Stimulated activated CD4-positive, alpha-beta T cell treated with anti-CD3 and anti-CD28 coated beads, Interleukin-4, amount 100 ng/mL, for 48 hours (primary cell): ENCODE measurements at regions not wholly inside any gene's neighbourhood (a gene's known extent, or its start where the extent isn't known, plus 50 kb on each side); places are given as distances from the start of the nearest gene placed in this dataset.

Source experiments
- DNase-seq, 2 donors: peaks; one replicate each; pipeline ENCODE4 v3.0.0-alpha.2; 2020; ENCODE audit warnings: low read depth in 2 of 2

DNA sequence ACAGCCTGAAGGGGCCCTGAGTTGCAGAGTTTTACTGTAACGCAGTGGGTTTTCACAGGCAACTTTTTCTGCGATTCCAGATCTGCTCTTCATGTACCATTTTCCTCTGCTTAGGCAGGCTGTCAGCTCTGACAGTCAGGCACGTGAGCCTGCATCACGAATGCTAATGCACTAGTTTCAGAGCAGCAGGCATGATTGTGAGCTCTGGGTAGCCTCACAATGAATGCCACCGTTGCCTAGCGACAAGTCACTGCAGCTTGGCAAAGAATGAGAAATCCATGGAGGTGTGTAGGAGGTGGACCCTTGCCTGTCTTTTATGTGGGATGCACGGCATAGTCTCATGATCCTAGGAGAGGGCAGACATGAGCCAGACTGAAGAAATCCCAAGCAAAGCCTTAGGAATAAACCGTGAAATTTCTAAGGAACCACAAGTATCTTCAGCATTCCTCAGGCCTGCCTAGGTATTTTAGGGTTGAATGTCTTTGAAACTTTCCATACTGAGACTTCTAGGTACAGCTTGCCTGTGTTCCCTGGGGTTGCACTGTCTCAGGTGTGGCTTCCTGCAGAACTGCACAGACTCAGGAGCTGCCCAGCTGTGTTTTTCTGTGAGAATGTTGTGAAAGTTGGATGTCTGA, 774.7 kb upstream of the TSPY4 start:
- DNase-seq: no peak

- DNase-seq: no peak
Measured at GRCh38 chrY:8564421-8564820, 772.8 kb upstream of the TSPY4 start.

DNA sequence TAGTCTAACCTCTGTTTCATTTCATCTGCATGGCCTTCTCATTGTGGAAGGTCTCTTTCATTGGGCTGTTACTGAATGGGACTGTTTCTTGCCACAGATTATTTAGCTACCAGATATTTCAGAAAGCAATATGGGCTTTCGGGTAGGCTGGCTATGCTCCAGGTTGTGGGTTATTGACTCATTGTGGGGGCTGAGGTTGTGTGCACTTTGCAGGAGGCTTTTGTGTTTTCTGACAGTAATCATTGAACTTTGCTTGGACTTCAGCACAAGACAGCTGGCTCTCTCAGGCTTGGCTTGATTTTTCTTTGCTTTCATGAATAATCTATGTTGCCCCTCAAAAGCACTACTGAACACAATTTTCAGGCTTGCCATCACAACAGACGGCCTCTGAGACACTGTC, 771.1 kb upstream of the TSPY4 start:
- DNase-seq: no peak

DNA sequence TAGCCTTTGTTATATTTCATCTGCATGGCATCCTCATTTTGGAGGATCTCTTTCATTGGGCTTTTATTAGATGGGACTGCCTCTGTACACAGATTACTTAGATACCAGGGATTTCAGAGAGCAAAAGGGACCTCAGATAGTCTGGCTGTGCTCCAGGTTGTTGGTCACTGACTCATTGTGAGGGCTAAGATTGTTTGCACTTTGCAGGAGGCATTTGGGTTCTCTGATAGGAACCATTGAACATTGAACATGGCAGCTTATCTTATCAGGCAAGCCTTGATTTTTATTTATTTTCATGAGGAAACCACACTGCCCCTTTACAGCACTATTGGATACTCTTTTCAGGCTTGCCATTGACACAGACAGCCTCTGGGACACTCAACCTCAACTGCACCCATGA, 766.9 kb upstream of the TSPY4 start:
- no peak for DNase-seq

DNA sequence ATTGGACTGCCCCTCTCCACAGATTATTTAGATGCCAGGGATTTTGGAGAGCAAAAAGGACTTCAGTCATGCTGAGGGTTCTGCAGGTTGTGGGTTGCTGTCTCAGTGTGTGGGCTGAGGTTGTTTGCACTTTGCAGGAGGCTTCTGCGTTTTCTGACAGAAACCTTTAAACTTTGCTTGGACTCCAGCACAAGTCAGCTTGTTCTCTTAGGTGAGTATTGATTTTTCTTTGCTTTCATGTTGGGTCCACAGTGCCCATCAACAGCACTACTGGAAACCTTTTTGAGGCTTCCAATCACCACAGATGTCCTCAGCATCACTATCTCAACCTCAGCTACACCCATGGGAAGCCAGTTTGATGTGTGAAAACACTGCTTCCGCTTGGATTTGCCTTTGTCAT, 764.3 kb upstream of the TSPY4 start:
- no peak for DNase-seq

DNA sequence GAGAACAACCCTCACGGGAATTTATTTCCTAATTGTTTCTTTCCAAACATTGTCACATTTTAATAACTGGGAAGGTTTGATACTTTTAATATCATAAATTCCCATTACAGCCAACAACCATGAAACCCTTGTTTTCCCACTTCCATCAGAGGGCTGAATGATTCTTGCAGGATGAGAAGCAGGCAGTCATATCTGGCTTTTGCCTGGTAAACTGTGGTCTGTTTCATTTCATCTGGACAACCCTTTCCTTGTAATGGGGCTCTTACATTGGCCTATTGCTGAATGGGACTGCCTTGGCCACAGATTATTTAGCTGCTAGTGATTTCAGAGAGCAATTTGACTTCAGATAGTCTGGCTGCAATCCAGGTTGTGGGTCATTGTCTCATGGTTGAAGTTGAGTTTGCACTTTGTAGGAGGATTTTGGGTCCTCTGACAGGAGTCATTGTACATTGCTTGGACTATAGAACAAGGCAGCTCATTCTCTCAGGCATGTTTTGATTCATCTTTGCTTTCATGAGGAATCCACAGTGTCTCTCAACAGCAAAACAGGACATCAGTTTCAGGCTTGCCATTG, 754.9 kb upstream of the TSPY4 start:
- DNase-seq: no peak

GRCh38 chrY:8583191-8583590, 754.1 kb upstream of the TSPY4 start:
- DNase-seq: no peak

DNA sequence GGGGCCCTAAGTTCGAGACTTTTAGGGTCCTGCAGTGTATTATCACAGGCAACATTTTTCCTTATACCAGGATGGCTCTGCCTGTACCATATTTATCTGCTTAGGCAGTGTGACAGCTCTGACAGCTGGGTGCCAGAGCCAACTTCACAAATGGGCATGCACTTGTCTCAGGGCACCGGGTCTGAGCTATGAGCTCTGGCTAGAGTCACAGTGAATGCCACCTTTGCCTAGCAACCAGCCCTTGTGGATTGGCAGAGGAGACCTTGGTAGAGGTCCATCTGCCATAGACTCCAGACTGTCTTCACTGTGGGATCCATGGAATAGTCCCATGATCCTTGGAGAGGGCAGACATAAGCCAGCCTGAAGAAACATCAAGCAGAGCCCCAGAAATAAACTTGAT, 746.6 kb upstream of the TSPY4 start:
- DNase-seq: no peak

- no peak for DNase-seq
Measured at GRCh38 chrY:8591821-8592516, 745.3 kb upstream of the TSPY4 start.

DNA sequence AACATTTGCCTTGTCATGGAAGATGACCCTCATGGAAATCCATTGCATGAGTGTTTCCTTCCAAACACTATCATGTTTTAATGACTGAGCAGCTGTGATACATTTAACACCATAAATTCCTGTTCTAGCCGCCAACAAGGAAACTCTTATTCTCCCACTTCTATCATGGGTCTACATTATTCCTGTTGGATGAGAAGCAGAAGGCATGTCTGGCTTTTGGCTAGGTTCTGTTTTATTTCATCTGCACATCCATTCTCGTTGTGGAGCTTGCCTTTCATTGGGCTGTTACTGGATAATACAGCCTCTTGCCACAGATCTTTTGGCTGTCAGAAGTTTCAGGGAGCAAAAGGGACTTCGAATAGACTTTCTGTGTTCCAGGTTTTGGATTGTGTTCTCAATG, 742.6 kb upstream of the TSPY4 start:
- DNase-seq: no peak

GRCh38 chrY:8599141-8599540, 738.1 kb upstream of the TSPY4 start:
- no peak for DNase-seq

- DNase-seq: no peak
Measured at GRCh38 chrY:8610620-8611019, 726.6 kb upstream of the TSPY4 start.

GRCh38 chrY:8611815-8612214, 725.4 kb upstream of the TSPY4 start:
- no peak for DNase-seq

- DNase-seq: no peak
Measured at GRCh38 chrY:8618302-8618701, 719.0 kb upstream of the TSPY4 start.

- DNase-seq: no peak
Measured at GRCh38 chrY:8622156-8622555, 715.1 kb upstream of the TSPY4 start.

DNA sequence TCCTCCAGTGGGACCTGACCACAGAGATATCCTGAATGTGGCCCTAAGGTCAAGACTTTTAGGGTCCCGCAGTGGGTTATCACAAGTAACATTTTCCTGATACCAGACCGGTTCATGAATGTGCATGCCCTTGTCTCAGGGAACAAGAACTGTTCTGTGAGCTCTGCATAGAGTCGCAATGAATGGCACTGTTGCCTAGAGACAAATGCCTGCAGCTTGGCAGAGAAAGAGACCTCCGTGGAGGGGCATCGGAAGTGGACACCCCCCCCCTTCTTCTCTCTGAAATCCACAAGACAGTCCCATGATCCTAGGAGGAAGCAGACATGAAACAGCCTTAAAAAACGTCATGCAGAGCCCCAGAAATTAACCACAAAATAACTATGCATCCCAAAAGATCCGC, 714.4 kb upstream of the TSPY4 start:
- no peak for DNase-seq

DNA sequence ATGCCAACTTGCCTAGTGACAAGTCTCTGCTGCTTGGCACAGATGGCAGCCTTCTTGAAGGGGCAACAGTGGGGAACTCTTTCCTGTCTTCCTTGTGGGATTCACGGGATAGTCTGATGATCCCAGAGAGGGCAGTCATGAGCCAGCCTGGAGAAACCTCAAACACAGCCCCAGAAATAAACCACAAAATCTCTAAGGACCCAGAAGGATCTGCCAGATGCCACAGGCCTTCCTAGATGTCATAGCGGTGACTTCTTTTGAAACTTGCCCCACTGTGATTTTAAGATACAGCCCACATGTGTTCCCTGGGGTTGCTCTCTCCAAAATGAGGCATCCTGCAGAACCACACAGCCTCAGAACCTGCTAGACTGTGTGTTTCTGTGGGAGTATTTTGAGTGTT, 707.6 kb upstream of the TSPY4 start:
- DNase-seq: no peak

DNA sequence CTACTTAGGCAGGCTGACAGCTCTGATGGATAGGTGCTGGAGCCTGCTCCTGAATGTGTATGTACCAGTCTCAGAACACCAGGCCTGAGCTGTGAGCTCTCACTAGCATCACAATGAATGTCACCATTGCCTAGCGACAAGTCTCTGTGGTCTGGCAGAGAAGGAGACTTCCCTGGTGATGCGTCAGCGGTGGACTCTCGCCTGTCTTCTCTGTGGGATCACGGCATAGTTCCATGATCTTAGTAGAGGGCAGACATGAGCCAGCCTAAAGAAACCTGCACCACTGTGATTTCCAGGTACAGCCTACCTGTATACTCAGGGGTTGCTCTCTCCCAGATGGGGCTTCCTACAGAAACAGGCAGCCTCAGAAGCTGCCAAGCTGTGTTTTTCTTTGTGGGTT, 699.2 kb upstream of the TSPY4 start:
- no peak for DNase-seq

DNA sequence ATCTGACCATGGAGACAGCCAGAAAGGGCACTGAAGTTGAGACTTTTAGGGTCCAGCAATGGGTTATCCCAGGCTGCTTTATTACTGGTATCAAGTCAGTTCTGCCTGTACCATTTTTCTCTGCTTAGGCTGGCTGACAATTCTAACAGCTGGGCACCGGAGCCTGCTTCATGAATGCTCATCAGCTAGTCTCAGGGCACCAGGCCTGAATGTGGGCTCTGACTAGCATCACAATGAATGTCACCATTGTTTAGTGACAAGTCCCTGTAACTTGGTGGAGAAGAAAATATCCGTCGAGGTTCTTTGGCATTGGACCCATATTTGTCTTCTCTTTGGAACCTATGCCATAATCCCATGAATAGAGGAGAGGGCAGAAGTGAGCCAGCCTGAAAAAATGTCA, 692.3 kb upstream of the TSPY4 start:
- DNase-seq: no peak

DNA sequence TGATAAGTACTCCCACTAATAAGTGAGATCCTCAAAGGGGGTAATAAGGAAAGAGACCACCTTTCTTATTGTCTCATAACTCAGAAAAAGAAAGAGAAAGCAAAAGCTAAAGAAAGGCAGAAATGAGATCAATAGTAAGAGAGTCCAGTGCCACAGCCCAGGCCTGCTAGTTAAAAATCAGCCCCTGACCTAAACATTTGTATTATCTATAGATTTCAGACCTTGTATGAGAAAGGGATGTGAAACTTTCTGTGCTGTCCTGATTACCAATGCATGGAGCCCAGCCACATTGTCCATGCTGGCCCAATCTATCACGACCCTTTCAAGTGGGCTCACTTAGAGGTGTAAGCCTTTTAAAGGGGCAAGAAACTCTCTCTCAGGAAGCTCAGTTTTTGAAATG, 684.8 kb upstream of the TSPY4 start:
- no peak for DNase-seq

DNA sequence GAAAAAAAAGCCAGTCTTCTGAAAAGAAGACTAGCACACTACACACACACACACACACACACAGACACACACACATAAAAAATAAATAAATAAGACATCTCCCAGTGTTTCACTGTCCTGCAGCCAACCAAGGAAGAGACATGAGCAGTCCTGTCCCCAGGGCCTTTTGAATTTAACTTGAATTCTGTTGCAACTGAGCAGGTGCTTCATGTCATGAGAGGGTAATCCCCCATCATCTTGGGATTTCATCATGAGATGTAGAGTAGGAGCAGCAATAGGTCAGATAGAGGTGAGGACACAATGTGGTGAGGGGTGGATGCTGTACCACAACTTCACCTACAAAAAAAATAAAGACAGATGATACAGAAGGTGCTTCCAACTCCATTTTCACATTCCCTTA, 682.2 kb upstream of the TSPY4 start:
- DNase-seq: no peak

GRCh38 chrY:8656101-8656500, 681.2 kb upstream of the TSPY4 start:
- no peak for DNase-seq

DNA sequence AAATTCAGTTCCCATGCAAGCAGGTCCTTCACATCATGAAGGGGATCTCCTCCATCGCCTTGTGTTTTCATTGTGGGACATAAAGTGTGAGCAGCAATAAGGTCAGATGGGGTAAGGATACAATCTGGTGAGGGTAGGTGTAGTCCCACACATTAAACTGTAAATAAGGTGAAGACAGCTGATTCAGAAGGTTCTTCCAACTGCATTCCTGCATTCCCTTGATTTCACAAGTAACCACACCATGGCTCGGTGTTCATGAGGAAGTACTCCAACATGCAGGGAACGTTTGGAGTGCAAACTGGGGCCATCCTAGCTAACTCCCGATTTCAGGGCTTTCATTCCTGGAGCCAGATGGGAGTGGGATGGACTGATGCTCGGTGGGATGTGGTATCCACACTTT, 680.7 kb upstream of the TSPY4 start:
- no peak for DNase-seq

- DNase-seq: no peak
Measured at GRCh38 chrY:8659721-8660120, 677.5 kb upstream of the TSPY4 start.
